H1 (cell line): ENCODE measurements at regions not wholly inside any gene's neighbourhood (a gene's known extent, or its start where the extent isn't known, plus 50 kb on each side); places are given as distances from the start of the nearest gene placed in this dataset.

Experiments
- CTCF ChIA-PET: fragments of 300-600 bp; sonication (Branson Sonifier 250); formaldehyde crosslinking; loops from one replicate; lab custom pipeline; 2021; ENCODE audit not compliant: partially characterized antibody; lab: Charles Lee
- POLR2A ChIA-PET: fragments of 300-600 bp; sonication (Branson Sonifier 250); formaldehyde crosslinking; loops from one replicate; lab custom pipeline; 2021; ENCODE audit warnings: inconsistent platforms; ENCODE audit not compliant: partially characterized antibody; lab: Charles Lee
- DNase-seq, 2 experiments: peaks; one replicate each; pipeline versions ENCODE4 v3.0.0 to v3.0.0-alpha.2; 2010 to 2022; ENCODE audit warnings: low spot score in 2 of 2, low read depth in 1 of 2, mixed read lengths in 1 of 2
- FAIRE-seq: peaks from 2 replicates; lab custom pipeline; 2011; peaks lifted over from hg19 to GRCh38; lab: Jason Lieb, UNC
- H2AFZ ChIP-seq: 2 replicates; pipeline ENCODE4 v1.8.1; 2012; ENCODE audit warnings: low read length, inconsistent platforms
- H2AK5ac ChIP-seq: 2 replicates; pipeline ENCODE4 v1.6.1; 2013; ENCODE audit warnings: low read depth, low read length
- H2BK120ac ChIP-seq: replicated peaks from 2 replicates; pipeline ENCODE3; 2013; ENCODE audit warnings: low read depth, low read length, inconsistent platforms
- H2BK12ac ChIP-seq: 2 replicates; pipeline ENCODE4 v1.6.1; 2013; ENCODE audit warnings: low read depth, low read length
- H2BK15ac ChIP-seq: 2 replicates; pipeline ENCODE4 v1.6.1; 2013; ENCODE audit warnings: low read length
- H2BK20ac ChIP-seq: 2 replicates; pipeline ENCODE4 v1.6.1; 2013; ENCODE audit warnings: low read length
- H2BK5ac ChIP-seq: 2 replicates; pipeline ENCODE4 v1.6.1; 2013; ENCODE audit warnings: low read depth, low read length
- H3K14ac ChIP-seq: 2 replicates; pipeline ENCODE4 v1.6.1; 2013; ENCODE audit warnings: inconsistent platforms; ENCODE audit not compliant: insufficient read length
- H3K18ac ChIP-seq: 2 replicates; pipeline ENCODE4 v1.6.1; 2013; ENCODE audit warnings: low read length; ENCODE audit errors: extremely low read depth
- H3K23ac ChIP-seq: 2 replicates; pipeline ENCODE4 v1.6.1; 2013; ENCODE audit warnings: inconsistent platforms; ENCODE audit not compliant: insufficient read length
- H3K23me2 ChIP-seq: 2 replicates; pipeline ENCODE4 v1.6.1; 2013; ENCODE audit warnings: low read depth, low read length
- H3K27ac ChIP-seq: 2 replicates; pipeline ENCODE4 v1.6.1; 2011; ENCODE audit warnings: low read depth, low read length, inconsistent platforms
- H3K27me3 ChIP-seq, 4 experiments: replicated peaks in 1 of 4; 1 replicate in 1 of 4; 2 replicates in 3 of 4; pipeline versions ENCODE4 v1.6.1 to v1.8.1; 2011 to 2013; ENCODE audit warnings: low read length in 3 of 4, mild to moderate bottlenecking in 3 of 4, inconsistent platforms in 2 of 4, mixed read lengths in 2 of 4, moderate library complexity in 1 of 4; ENCODE audit not compliant: control insufficient read depth in 3 of 4, insufficient read depth in 3 of 4; ENCODE audit errors: extremely low read depth in 1 of 4
- H3K36me3 ChIP-seq, 4 experiments: 2 replicates each; pipeline versions ENCODE4 v1.6.1 to v1.8.1; 2011 to 2013; ENCODE audit warnings: mild to moderate bottlenecking in 4 of 4, low read length in 3 of 4, moderate library complexity in 2 of 4, control low read depth in 1 of 4, inconsistent platforms in 1 of 4; ENCODE audit not compliant: insufficient read depth in 4 of 4, control insufficient read depth in 2 of 4
- H3K4ac ChIP-seq: replicated peaks from 2 replicates; pipeline ENCODE3; 2013; ENCODE audit warnings: low read length, low read depth, mixed read lengths, inconsistent platforms; ENCODE audit not compliant: insufficient read length
- H3K4me1 ChIP-seq, 4 experiments: replicated peaks in 1 of 4; 1 replicate in 1 of 4; 2 replicates in 3 of 4; pipeline versions ENCODE4 v1.6.1 to v1.8.1; 2011 to 2013; ENCODE audit warnings: low read length in 3 of 4, inconsistent platforms in 2 of 4, mixed read lengths in 1 of 4; ENCODE audit not compliant: insufficient read depth in 4 of 4, control insufficient read depth in 3 of 4
- H3K4me2 ChIP-seq, 2 experiments: 2 replicates each; pipeline versions ENCODE4 v1.6.1 to v1.8.1; 2011 to 2013; ENCODE audit warnings: low read depth in 2 of 2, low read length in 2 of 2, control low read depth in 1 of 2, inconsistent platforms in 1 of 2, mild to moderate bottlenecking in 1 of 2; ENCODE audit not compliant: insufficient read depth in 1 of 2
- H3K4me3 ChIP-seq, 4 experiments: fragments of 200-600, 300-600 bp in 1 of 4; sonication (generic), shearing (Covaris generic), sonication (Bioruptor Twin) in 1 of 4; 2 replicates each; pipeline versions ENCODE4 v1.5.1 to v1.8.1; 2011 to 2016; ENCODE audit warnings: low read length in 4 of 4, low read depth in 3 of 4, control low read depth in 2 of 4, inconsistent platforms in 2 of 4, mild to moderate bottlenecking in 2 of 4, mixed read lengths in 1 of 4, moderate library complexity in 1 of 4; ENCODE audit not compliant: insufficient read depth in 2 of 4; ENCODE audit errors: extremely low read depth in 1 of 4
- H3K56ac ChIP-seq: replicated peaks from 2 replicates; pipeline ENCODE3; 2013; ENCODE audit warnings: low read depth, mild to moderate bottlenecking, mixed read lengths, low read length, inconsistent platforms; ENCODE audit not compliant: insufficient read length
- H3K79me1 ChIP-seq: 2 replicates; pipeline ENCODE4 v1.6.1; 2013; ENCODE audit warnings: low read depth, low read length, control low read depth
- H3K79me2 ChIP-seq, 2 experiments: 2 replicates each; pipeline versions ENCODE4 v1.6.1 to v1.8.1; 2012 to 2013; ENCODE audit warnings: low read length in 2 of 2, mild to moderate bottlenecking in 2 of 2, inconsistent platforms in 1 of 2; ENCODE audit not compliant: insufficient read depth in 2 of 2, control insufficient read depth in 1 of 2
- H3K9ac ChIP-seq, 4 experiments: replicated peaks in 1 of 4; 1 replicate in 1 of 4; 2 replicates in 3 of 4; pipeline versions ENCODE4 v1.6.1 to v1.8.1; 2011 to 2013; ENCODE audit warnings: low read depth in 3 of 4, low read length in 3 of 4, control low read depth in 2 of 4, mild to moderate bottlenecking in 2 of 4, moderate library complexity in 2 of 4, inconsistent platforms in 1 of 4; ENCODE audit errors: extremely low read depth in 1 of 4
- H3K9me3 ChIP-seq, 2 experiments: 2 replicates each; pipeline versions ENCODE4 v1.6.1 to v1.8.1; 2012 to 2013; ENCODE audit warnings: mild to moderate bottlenecking in 2 of 2, moderate library complexity in 2 of 2, control low read depth in 1 of 2, inconsistent platforms in 1 of 2, low read depth in 1 of 2, low read length in 1 of 2, mixed read lengths in 1 of 2; ENCODE audit not compliant: insufficient read depth in 2 of 2
- H4K20me1 ChIP-seq, 2 experiments: replicated peaks in 1 of 2; 2 replicates each; pipeline versions ENCODE3 to v1.8.1; 2011 to 2013; ENCODE audit warnings: inconsistent platforms in 2 of 2, low read length in 2 of 2, mild to moderate bottlenecking in 1 of 2; ENCODE audit not compliant: insufficient read depth in 2 of 2, control insufficient read depth in 1 of 2
- H4K5ac ChIP-seq: 2 replicates; pipeline ENCODE4 v1.6.1; 2013; ENCODE audit warnings: low read length, low read depth, mixed read lengths, inconsistent platforms; ENCODE audit not compliant: insufficient read length
- H4K8ac ChIP-seq: 2 replicates; pipeline ENCODE4 v1.8.0; 2013; ENCODE audit warnings: mild to moderate bottlenecking, moderate library complexity, low read length, inconsistent platforms; ENCODE audit not compliant: insufficient read depth; ENCODE audit errors: extremely low read depth
- H4K91ac ChIP-seq: replicated peaks from 2 replicates; pipeline ENCODE3; 2013; ENCODE audit warnings: low read length, mixed read lengths, inconsistent platforms; ENCODE audit not compliant: insufficient read length
- BACH1 ChIP-seq: IDR thresholded peaks from 2 replicates; pipeline ENCODE4 v1.6.1; 2012; ENCODE audit warnings: low read length, improper control_type of control experiment
- BCL11A ChIP-seq, 2 experiments: IDR thresholded peaks; one replicate each; pipeline ENCODE4 v1.6.1; 2011; ENCODE audit warnings: low read depth in 2 of 2, low read length in 2 of 2, mild to moderate bottlenecking in 2 of 2
- BRCA1 ChIP-seq: IDR thresholded peaks from 2 replicates; pipeline ENCODE4 v1.6.1; 2012; ENCODE audit warnings: low read depth, low read length, improper control_type of control experiment
- CBX8 ChIP-seq: fragments of 300-800, 300-1000 bp; sonication (generic); IDR thresholded peaks from 2 replicates; pipeline ENCODE4 v1.7.1; 2016; ENCODE audit warnings: low read depth, low read length, borderline replicate concordance
- CEBPB ChIP-seq: IDR thresholded peaks from 2 replicates; pipeline ENCODE4 v1.6.1; 2012; ENCODE audit warnings: low read depth, low read length
- EGR1 ChIP-seq: IDR thresholded peaks from 2 replicates; pipeline ENCODE4 v1.6.1; 2011; ENCODE audit warnings: low read depth, low read length, borderline replicate concordance
- FOSL1 ChIP-seq: IDR thresholded peaks from 2 replicates; pipeline ENCODE4 v1.6.1; 2011; ENCODE audit warnings: mild to moderate bottlenecking, low read depth, low read length, moderate library complexity; ENCODE audit not compliant: insufficient read depth
- RBBP5 ChIP-seq: IDR thresholded peaks from 2 replicates; pipeline ENCODE4 v1.7.1; 2012; ENCODE audit warnings: low read depth, mild to moderate bottlenecking, inconsistent platforms, low read length, moderate library complexity, borderline replicate concordance
- SIX5 ChIP-seq: IDR thresholded peaks from 2 replicates; pipeline ENCODE4 v1.6.1; 2011; ENCODE audit warnings: mild to moderate bottlenecking, low read depth, low read length
- TAF1 ChIP-seq: IDR thresholded peaks from 2 replicates; pipeline ENCODE4 v1.6.1; 2011; ENCODE audit warnings: mild to moderate bottlenecking, low read depth, low read length
- TEAD4 ChIP-seq: IDR thresholded peaks from 2 replicates; pipeline ENCODE4 v1.6.1; 2012; ENCODE audit warnings: low read depth, low read length, inconsistent platforms, mixed read lengths
- WGBS, 2 experiments: shearing (Covaris generic) in 1 of 2; methylation state at CpG; one replicate each; pipeline versions ENCODE4 v1.1.6 to v1.1.7; 2013 to 2015; ENCODE audit warnings: low lambda C conversion rate in 2 of 2, mixed read lengths in 2 of 2, inconsistent platforms in 1 of 2, low coverage in 1 of 2, missing lambda C conversion rate in 1 of 2; ENCODE audit not compliant: insufficient replicate concordance in 2 of 2, insufficient coverage in 1 of 2, insufficient read length in 1 of 2; ENCODE audit errors: extremely low coverage in 1 of 2, missing lambda C conversion rate in 1 of 2; 5-methylcytosine and 5-hydroxymethylcytosine counted together

DNA sequence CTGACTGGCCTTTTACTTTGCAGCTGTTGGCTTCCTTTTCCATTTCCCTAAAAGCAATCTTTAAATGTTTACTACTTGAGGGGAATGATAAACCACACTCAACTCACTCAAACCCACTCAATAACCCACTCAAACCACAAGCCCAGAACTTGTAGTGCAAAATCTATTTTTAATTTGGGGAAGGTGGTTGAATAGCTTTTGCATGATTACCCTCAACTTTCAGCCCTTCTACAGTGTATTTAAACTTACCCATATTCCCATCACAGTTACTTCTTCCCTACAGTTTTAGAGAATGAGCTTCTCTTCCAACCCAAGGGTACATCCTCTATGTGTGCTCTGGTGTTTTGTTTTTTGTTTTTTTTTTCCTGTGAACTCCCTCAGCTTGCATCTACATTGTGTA, 636.1 kb downstream of the TDRD15 start (continued):
- TF ChIP-seq CEBPB = no peak

DNA sequence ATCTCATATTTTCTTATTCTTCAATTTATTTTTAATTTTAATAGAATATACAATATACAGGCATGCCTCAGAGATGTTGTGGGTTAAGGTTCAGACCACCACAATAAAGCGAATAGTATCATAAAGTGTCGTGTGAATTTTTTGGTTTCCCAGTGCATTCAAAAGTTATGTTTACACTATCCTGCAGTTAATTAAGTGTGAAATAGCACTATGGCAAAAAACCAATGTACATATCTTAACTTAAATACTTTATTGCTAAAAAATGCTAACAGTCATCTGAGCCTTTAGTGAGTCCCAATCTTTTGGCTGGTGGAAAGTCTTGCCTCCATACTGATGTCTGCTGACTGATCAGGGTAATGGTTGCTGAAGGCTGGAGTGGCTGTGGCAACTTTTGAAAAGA, 637.6 kb downstream of the TDRD15 start:
- CTCF ChIA-PET = no interaction called here

More for the DNA sequence above, 637.6 kb downstream of the TDRD15 start:
- Histone ChIP-seq H3K4ac (no peak overlapping the region), H3K27ac (no peak overlapping the region), H3K27me3 (no peaks in the 10 kb centered on the region), H3K14ac (no peak overlapping the region), H3K9ac (no peak overlapping the region), H4K20me1 (no peaks in the 10 kb centered on the region), H3K4me2 (no peak overlapping the region), H4K91ac (no peak overlapping the region), H3K9me3 (no peaks in the 10 kb centered on the region; a peak in 1 of 4 replicates), H3K4me3 (no peak overlapping the region), H2AFZ (no peak overlapping the region), H2AK5ac (no peak overlapping the region), H3K23ac (no peak overlapping the region), H3K56ac (no peak overlapping the region), H4K8ac (no peak overlapping the region), H3K79me1 (no peaks in the 10 kb centered on the region), H2BK20ac (no peak overlapping the region), H3K36me3 (no peaks in the 10 kb centered on the region), H2BK15ac (no peak overlapping the region), H2BK120ac (no peak overlapping the region), H3K23me2 (no peaks in the 10 kb centered on the region), H3K18ac (no peak overlapping the region), H2BK5ac (no peak overlapping the region), H3K4me1 (peaks cover 0 to 7% (median 3%) of the 10 kb centered on the region in 4 experiments; a peak in 2 of 7 replicates), H2BK12ac (no peak overlapping the region), H4K5ac (no peak overlapping the region), H3K79me2 (no peaks in the 10 kb centered on the region)
- TF ChIP-seq CEBPB = no peak
- TF ChIP-seq BRCA1 = no peak
- no peak for TF ChIP-seq EGR1
- no peak for TF ChIP-seq FOSL1
- TF ChIP-seq RBBP5 = no peak
- no peak for TF ChIP-seq CBX8
- TF ChIP-seq SIX5 = no peak
- no peak for TF ChIP-seq BCL11A (IDR thresholded peaks at IDR 0.05; ENCODE audit: low read depth in 2 of 2, low read length in 2 of 2)
- no peak for TF ChIP-seq TAF1
- no peak for TF ChIP-seq TEAD4
- no peak for TF ChIP-seq BACH1
- POLR2A ChIA-PET = no interaction called here
- no peak for FAIRE-seq
- DNase-seq = no peak
- 83% methylated on average over 2 of the region's 2 CpGs; no CpG with 5 or more reads in 1 of the 2 experiments for WGBS, 2 experiments
